ENCODE measurements at regions not wholly inside any gene's neighbourhood (a gene's known extent, or its start where the extent isn't known, plus 50 kb on each side); places are given as distances from the start of the nearest gene placed in this dataset.

- ATAC-seq (no peak), DNase-seq (no peak), FAIRE-seq (no peak)
- Histone ChIP-seq H3K27ac (no peak overlapping the region), H3K36me3 (no peaks in the 10 kb centered on the region), H3K9me3 (no peaks in the 10 kb centered on the region), H3K4me1 (no peaks in the 10 kb centered on the region), H3K4me3 (no peak overlapping the region), H3K27me3 (peaks cover 8 to 80% (median 24%) of the 10 kb centered on the region in 4 donors)
- TF ChIP-seq, protein P1, sequence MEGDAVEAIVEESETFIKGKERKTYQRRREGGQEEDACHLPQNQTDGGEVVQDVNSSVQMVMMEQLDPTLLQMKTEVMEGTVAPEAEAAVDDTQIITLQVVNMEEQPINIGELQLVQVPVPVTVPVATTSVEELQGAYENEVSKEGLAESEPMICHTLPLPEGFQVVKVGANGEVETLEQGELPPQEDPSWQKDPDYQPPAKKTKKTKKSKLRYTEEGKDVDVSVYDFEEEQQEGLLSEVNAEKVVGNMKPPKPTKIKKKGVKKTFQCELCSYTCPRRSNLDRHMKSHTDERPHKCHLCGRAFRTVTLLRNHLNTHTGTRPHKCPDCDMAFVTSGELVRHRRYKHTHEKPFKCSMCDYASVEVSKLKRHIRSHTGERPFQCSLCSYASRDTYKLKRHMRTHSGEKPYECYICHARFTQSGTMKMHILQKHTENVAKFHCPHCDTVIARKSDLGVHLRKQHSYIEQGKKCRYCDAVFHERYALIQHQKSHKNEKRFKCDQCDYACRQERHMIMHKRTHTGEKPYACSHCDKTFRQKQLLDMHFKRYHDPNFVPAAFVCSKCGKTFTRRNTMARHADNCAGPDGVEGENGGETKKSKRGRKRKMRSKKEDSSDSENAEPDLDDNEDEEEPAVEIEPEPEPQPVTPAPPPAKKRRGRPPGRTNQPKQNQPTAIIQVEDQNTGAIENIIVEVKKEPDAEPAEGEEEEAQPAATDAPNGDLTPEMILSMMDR (IDR thresholded peaks at IDR 0.05) = no peak
- 87 to 94% methylated on average over 3 of the region's 3 CpGs for WGBS, 2 donors
- intact Hi-C loops (cut with DNase I) = no loop called here
These were observed 138.4 kb upstream of the BTN3A2 start for GRCh38 chr6:26226579-26226967.

DNA sequence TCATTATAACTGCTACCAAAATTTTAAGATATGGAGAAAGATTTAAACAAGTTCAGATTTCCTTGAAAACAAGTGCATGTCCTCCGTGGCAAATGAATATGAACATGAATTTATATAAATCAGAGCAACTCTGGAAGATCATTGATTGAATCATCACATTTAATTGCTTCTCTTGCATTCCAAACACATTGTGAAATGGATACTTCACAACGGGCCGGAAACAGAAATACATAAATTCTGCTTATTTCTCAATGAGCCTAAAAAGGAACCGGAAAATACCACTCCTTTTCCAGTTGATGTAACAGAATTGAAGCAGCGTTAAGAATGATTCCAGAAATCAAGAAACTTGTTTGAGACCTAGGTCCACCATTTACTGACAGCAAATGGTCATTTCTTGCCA is 134.6 kb upstream of the BTN3A2 start:
- Histone ChIP-seq H3K4me3 (no peak overlapping the region), H3K36me3 (no peaks in the 10 kb centered on the region), H3K4me1 (no peaks in the 10 kb centered on the region), H3K27me3 (peaks cover 7 to 72% (median 26%) of the 10 kb centered on the region in 4 donors), H3K27ac (no peak overlapping the region), H3K9me3 (no peaks in the 10 kb centered on the region)
- TF ChIP-seq, protein P1 (IDR thresholded peaks at IDR 0.05) = no peak
- DNase-seq (no peak), ATAC-seq (no peak), FAIRE-seq (no peak)
- intact Hi-C loops (cut with DNase I) = no loop called here
- 80 to 87% methylated on average over 5 of the region's 5 CpGs for WGBS, 2 donors

- intact Hi-C loops (cut with DNase I) = no loop called here
- Histone ChIP-seq H3K9me3 (no peaks in the 10 kb centered on the region), H3K27me3 (peaks cover 7 to 72% (median 31%) of the 10 kb centered on the region in 4 donors), H3K4me3 (no peak overlapping the region), H3K36me3 (no peaks in the 10 kb centered on the region), H3K4me1 (no peaks in the 10 kb centered on the region), H3K27ac (no peak overlapping the region)
- ATAC-seq (no peak), DNase-seq (no peak), FAIRE-seq (no peak)
- TF ChIP-seq, protein P1 (IDR thresholded peaks at IDR 0.05) = no peak
- 80 to 90% methylated on average over 5 of the region's 5 CpGs for WGBS, 2 donors
These were observed 133.9 kb upstream of the BTN3A2 start for GRCh38 chr6:26231006-26231587.

DNA sequence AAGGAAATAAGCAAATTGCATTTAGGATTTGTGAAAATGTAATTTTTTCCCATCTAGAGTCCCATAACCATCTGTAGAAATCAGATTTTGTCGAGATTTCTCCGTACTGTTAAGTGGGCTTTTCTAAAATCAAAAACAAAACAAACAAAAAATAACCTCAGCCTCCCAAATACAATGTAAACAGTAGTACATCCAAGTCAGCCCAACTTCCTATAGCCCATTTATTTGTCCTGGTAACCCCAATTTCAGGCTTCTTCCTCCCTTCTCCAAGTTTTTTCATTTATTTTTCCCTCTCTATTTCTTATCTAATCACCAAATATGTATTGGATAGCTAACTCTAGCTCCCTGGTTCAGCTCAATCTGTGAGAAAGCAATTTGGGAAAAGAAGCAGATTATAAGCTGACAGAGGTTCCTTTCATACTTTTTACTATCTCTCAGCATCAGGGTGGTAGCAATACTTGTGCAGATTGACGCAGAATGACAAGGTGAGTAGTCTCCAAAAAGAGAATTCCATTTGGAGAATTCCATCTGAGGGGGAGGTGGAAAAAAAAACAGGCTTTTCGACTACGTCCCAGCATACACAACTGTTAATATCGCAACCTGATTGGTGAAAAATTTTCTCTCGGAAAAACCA is 132.6 kb upstream of the BTN3A2 start:
- Histone ChIP-seq H3K36me3 (no peaks in the 10 kb centered on the region), H3K4me1 (no peaks in the 10 kb centered on the region), H3K4me3 (no peak overlapping the region), H3K27ac (no peak overlapping the region), H3K9me3 (no peaks in the 10 kb centered on the region), H3K27me3 (peaks cover 4 to 78% (median 29%) of the 10 kb centered on the region in 4 donors)
- intact Hi-C loops (cut with DNase I) = no loop called here
- WGBS, 2 donors = 60 to 68% methylated on average over 7 of the region's 7 CpGs
- DNase-seq (no peak), ATAC-seq (no peak), FAIRE-seq (no peak)
- TF ChIP-seq, protein P1 (IDR thresholded peaks at IDR 0.05) = no peak

Data from pancreas (tissue), 10 donors.